ENCODE measurements at regions not wholly inside any gene's neighbourhood (a gene's known extent, or its start where the extent isn't known, plus 50 kb on each side); places are given as distances from the start of the nearest gene placed in this dataset.
"Not testable (repeated sequence)": the region's sequence is repeated elsewhere in the genome, so short reads cannot be mapped to it uniquely, and the experiment has no call there.

DNA sequence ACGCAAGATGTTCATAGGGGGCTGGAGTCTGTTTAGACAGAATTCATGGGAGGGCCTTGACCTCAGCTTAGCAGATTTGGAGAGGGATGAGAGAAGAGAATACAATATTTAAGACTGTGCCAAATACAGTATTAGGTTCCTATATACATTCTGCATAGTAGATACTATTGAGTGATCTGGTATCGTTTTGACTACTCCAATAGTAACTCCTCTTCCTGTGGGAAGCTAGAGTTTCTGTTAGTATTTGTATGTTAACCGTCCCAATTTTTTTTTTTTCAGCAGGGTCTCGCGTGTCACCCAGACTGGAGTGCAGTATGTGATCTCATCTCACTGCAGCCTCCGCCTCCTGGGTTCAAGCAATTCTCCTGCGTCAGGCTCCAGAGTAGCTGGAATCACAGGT is 65.2 kb upstream of the FAM153A start:
- H3K4me1 ChIP-seq (ENCODE audit: control insufficient read depth in 2 of 2, insufficient read depth in 2 of 2, low read length in 2 of 2); intact Hi-C loops (cut with micrococcal nuclease); ATAC-seq (ENCODE audit: low read depth); H3K9ac ChIP-seq (ENCODE audit: low read length); H4K20me1 ChIP-seq (ENCODE audit: control insufficient read depth, insufficient read depth, low read length, poor library complexity, severe bottlenecking); CTCF ChIA-PET; H2AFZ ChIP-seq (ENCODE audit: insufficient read depth, low read depth, low read length, poor library complexity, severe bottlenecking); H3K27me3 Mint-ChIP-seq; H3K36me3 ChIP-seq (replicated peaks in 1 of 2; ENCODE audit: control extremely low read depth in 1 of 2, control insufficient read depth in 1 of 2, extremely low read depth in 1 of 2, insufficient read depth in 2 of 2, low read length in 1 of 2); H3K27ac ChIP-seq (ENCODE audit: low read length in 2 of 2); H3K4me3 Mint-ChIP-seq; POLR2A ChIA-PET; H3K27me3 ChIP-seq (replicated peaks in 1 of 4; ENCODE audit: control extremely low read depth in 1 of 4, control insufficient read depth in 3 of 4, insufficient read depth in 4 of 4, low read length in 3 of 4); H3K9me3 Mint-ChIP-seq (ENCODE audit: insufficient read depth); H3K4me1 Mint-ChIP-seq; DNase-seq; H3K9me3 ChIP-seq (ENCODE audit: control extremely low read depth in 1 of 3, control insufficient read depth in 2 of 3, insufficient read depth in 1 of 3, low read length in 2 of 3); H3K79me2 ChIP-seq (ENCODE audit: control insufficient read depth, insufficient read depth, low read length); H3K4me2 ChIP-seq (replicated peaks; ENCODE audit: low read depth, low read length, poor library complexity, severe bottlenecking); H3K27ac Mint-ChIP-seq; H3K4me3 ChIP-seq (ENCODE audit: control extremely low read depth in 1 of 5, extremely low read depth in 1 of 5, insufficient read depth in 1 of 5, low read depth in 2 of 5, low read length in 4 of 5): not testable (repeated sequence)
- WGBS (ENCODE audit: insufficient coverage) = no CpG with 5 or more reads among the region's 7 CpGs

- H3K9ac ChIP-seq (ENCODE audit: low read length); H3K4me3 ChIP-seq (ENCODE audit: control extremely low read depth in 1 of 5, extremely low read depth in 1 of 5, insufficient read depth in 1 of 5, low read depth in 2 of 5, low read length in 4 of 5); H3K27ac ChIP-seq (ENCODE audit: low read length in 2 of 2); H3K27me3 Mint-ChIP-seq; H4K20me1 ChIP-seq (ENCODE audit: control insufficient read depth, insufficient read depth, low read length, poor library complexity, severe bottlenecking); H2AFZ ChIP-seq (ENCODE audit: insufficient read depth, low read depth, low read length, poor library complexity, severe bottlenecking); H3K27ac Mint-ChIP-seq; H3K4me2 ChIP-seq (replicated peaks; ENCODE audit: low read depth, low read length, poor library complexity, severe bottlenecking); H3K4me1 ChIP-seq (ENCODE audit: control insufficient read depth in 2 of 2, insufficient read depth in 2 of 2, low read length in 2 of 2); H3K79me2 ChIP-seq (ENCODE audit: control insufficient read depth, insufficient read depth, low read length); H3K27me3 ChIP-seq (replicated peaks in 1 of 4; ENCODE audit: control extremely low read depth in 1 of 4, control insufficient read depth in 3 of 4, insufficient read depth in 4 of 4, low read length in 3 of 4); H3K4me1 Mint-ChIP-seq; H3K36me3 ChIP-seq (replicated peaks in 1 of 2; ENCODE audit: control extremely low read depth in 1 of 2, control insufficient read depth in 1 of 2, extremely low read depth in 1 of 2, insufficient read depth in 2 of 2, low read length in 1 of 2); DNase-seq; CTCF ChIA-PET; intact Hi-C loops (cut with micrococcal nuclease); H3K9me3 Mint-ChIP-seq (ENCODE audit: insufficient read depth); H3K4me3 Mint-ChIP-seq; H3K9me3 ChIP-seq (ENCODE audit: control extremely low read depth in 1 of 3, control insufficient read depth in 2 of 3, insufficient read depth in 1 of 3, low read length in 2 of 3); POLR2A ChIA-PET: not testable (repeated sequence)
- ATAC-seq (ENCODE audit: low read depth) = peak; percentile 96
- WGBS (ENCODE audit: insufficient coverage) = no CpG with 5 or more reads among the region's 5 CpGs
These were observed 63.9 kb upstream of the FAM153A start for GRCh38 chr5:177846598-177846997.

- POLR2A ChIA-PET; H2AFZ ChIP-seq (ENCODE audit: insufficient read depth, low read depth, low read length, poor library complexity, severe bottlenecking); H3K4me1 Mint-ChIP-seq; H3K27me3 ChIP-seq (replicated peaks in 1 of 4; ENCODE audit: control extremely low read depth in 1 of 4, control insufficient read depth in 3 of 4, insufficient read depth in 4 of 4, low read length in 3 of 4); H4K20me1 ChIP-seq (ENCODE audit: control insufficient read depth, insufficient read depth, low read length, poor library complexity, severe bottlenecking); DNase-seq; H3K9me3 ChIP-seq (ENCODE audit: control extremely low read depth in 1 of 3, control insufficient read depth in 2 of 3, insufficient read depth in 1 of 3, low read length in 2 of 3); H3K9ac ChIP-seq (ENCODE audit: low read length); H3K79me2 ChIP-seq (ENCODE audit: control insufficient read depth, insufficient read depth, low read length); H3K4me2 ChIP-seq (replicated peaks; ENCODE audit: low read depth, low read length, poor library complexity, severe bottlenecking); intact Hi-C loops (cut with micrococcal nuclease); H3K4me3 Mint-ChIP-seq; H3K27ac ChIP-seq (ENCODE audit: low read length in 2 of 2); CTCF ChIA-PET; H3K27me3 Mint-ChIP-seq; H3K4me1 ChIP-seq (ENCODE audit: control insufficient read depth in 2 of 2, insufficient read depth in 2 of 2, low read length in 2 of 2); H3K9me3 Mint-ChIP-seq (ENCODE audit: insufficient read depth); H3K27ac Mint-ChIP-seq; H3K36me3 ChIP-seq (replicated peaks in 1 of 2; ENCODE audit: control extremely low read depth in 1 of 2, control insufficient read depth in 1 of 2, extremely low read depth in 1 of 2, insufficient read depth in 2 of 2, low read length in 1 of 2); ATAC-seq (ENCODE audit: low read depth); H3K4me3 ChIP-seq (ENCODE audit: control extremely low read depth in 1 of 5, extremely low read depth in 1 of 5, insufficient read depth in 1 of 5, low read depth in 2 of 5, low read length in 4 of 5): not testable (repeated sequence)
- WGBS (ENCODE audit: insufficient coverage) = 90% methylated on average over 1 of the region's 4 CpGs
These were observed 63.2 kb upstream of the FAM153A start for GRCh38 chr5:177845906-177846305.

- H3K4me2 ChIP-seq (replicated peaks; ENCODE audit: low read depth, low read length, poor library complexity, severe bottlenecking); H3K27ac Mint-ChIP-seq; H2AFZ ChIP-seq (ENCODE audit: insufficient read depth, low read depth, low read length, poor library complexity, severe bottlenecking); CTCF ChIA-PET; H3K79me2 ChIP-seq (ENCODE audit: control insufficient read depth, insufficient read depth, low read length); H3K9me3 ChIP-seq (ENCODE audit: control extremely low read depth in 1 of 3, control insufficient read depth in 2 of 3, insufficient read depth in 1 of 3, low read length in 2 of 3); H4K20me1 ChIP-seq (ENCODE audit: control insufficient read depth, insufficient read depth, low read length, poor library complexity, severe bottlenecking); POLR2A ChIA-PET; H3K9me3 Mint-ChIP-seq (ENCODE audit: insufficient read depth); H3K27me3 ChIP-seq (replicated peaks in 1 of 4; ENCODE audit: control extremely low read depth in 1 of 4, control insufficient read depth in 3 of 4, insufficient read depth in 4 of 4, low read length in 3 of 4); H3K36me3 ChIP-seq (replicated peaks in 1 of 2; ENCODE audit: control extremely low read depth in 1 of 2, control insufficient read depth in 1 of 2, extremely low read depth in 1 of 2, insufficient read depth in 2 of 2, low read length in 1 of 2); H3K27me3 Mint-ChIP-seq; intact Hi-C loops (cut with micrococcal nuclease): not testable (repeated sequence)
- H3K4me3 ChIP-seq (ENCODE audit: control extremely low read depth in 1 of 5, extremely low read depth in 1 of 5, insufficient read depth in 1 of 5, low read depth in 2 of 5, low read length in 4 of 5) = peak overlapping the region in 4 of 5 experiments; percentile 13 to 47 (median 40)
- peak; percentile 41 for DNase-seq
- H3K4me1 Mint-ChIP-seq = peaks cover 12% of the 10 kb centered on the region
- no CpG with 5 or more reads among the region's 5 CpGs for WGBS (ENCODE audit: insufficient coverage)
- H3K4me3 Mint-ChIP-seq = peak overlapping the region; percentile 75
- H3K9ac ChIP-seq (ENCODE audit: low read length) = peak overlapping the region; percentile 43
- H3K4me1 ChIP-seq (ENCODE audit: control insufficient read depth in 2 of 2, insufficient read depth in 2 of 2, low read length in 2 of 2) = peaks cover 5 to 11% of the 10 kb centered on the region in 2 donors
- peak; percentile 43 for ATAC-seq (ENCODE audit: low read depth)
- H3K27ac ChIP-seq (ENCODE audit: low read length in 2 of 2) = peak overlapping the region; percentile 34 to 65
These were observed 53.5 kb upstream of the FAM153A start for GRCh38 chr5:177836191-177836590.

Measured in B cell (primary cell).